H7 (cell line): ENCODE measurements at regions not wholly inside any gene's neighbourhood (a gene's known extent, or its start where the extent isn't known, plus 50 kb on each side); places are given as distances from the start of the nearest gene placed in this dataset.

ENCODE experiments used
- DNase-seq: peaks from one replicate; pipeline ENCODE4 v3.0.0; 2012
- H3K27me3 ChIP-seq: 2 replicates; pipeline ENCODE4 v1.6.0; 2011; ENCODE audit warnings: mild to moderate bottlenecking, low read length; ENCODE audit not compliant: control insufficient read depth, insufficient read depth
- H3K36me3 ChIP-seq: replicated peaks from 2 replicates; pipeline ENCODE4 v1.5.1; 2011; ENCODE audit warnings: low read length; ENCODE audit not compliant: control insufficient read depth, insufficient read depth
- H3K4me3 ChIP-seq: 2 replicates; pipeline ENCODE4 v1.5.1; 2011; ENCODE audit warnings: low read depth, mild to moderate bottlenecking, control low read depth, low read length, moderate library complexity; ENCODE audit not compliant: insufficient read depth

DNA sequence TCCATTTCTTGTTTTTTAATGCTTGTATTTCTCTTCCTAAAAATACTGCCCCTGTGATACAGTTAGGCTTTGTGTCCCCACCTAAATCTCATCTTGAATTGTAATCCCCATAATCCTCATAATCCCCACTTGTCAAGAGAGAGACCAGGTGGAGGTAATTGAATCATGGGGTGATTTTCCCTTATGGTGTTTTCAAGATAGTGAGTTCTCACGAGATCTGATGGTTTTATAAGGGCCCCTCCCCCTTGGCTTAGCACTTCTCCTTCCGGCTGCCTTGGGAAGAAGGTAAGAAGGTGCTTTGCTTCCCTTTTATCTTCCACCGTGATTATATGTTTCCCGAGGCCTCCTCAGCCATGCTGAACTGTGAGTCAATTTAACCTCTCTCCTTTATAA, 227.4 kb downstream of the MAN2A1 start:
- Histone ChIP-seq H3K4me3 (no peak overlapping the region), H3K27me3 (no peaks in the 10 kb centered on the region), H3K36me3 (no peaks in the 10 kb centered on the region)
- no peak for DNase-seq

DNA sequence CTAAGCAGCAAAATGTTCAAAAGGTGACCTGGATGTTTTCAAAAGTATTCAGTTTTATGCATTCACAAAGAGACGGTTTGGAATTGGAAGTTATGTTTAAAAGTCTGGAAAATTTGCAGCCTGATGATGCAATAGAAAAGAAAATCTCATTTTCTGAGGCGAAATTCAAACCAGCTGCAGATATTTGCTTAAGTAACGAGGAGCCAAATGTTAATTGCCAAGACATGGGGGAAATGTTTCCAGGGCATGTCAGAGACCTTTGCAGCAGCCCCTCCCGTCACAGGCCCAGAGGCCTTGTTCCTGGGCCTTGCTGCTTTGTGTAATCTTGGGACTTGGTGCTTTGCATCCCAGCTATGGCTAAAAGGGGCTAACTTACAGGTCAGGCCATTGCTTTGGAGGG, 228.2 kb downstream of the MAN2A1 start:
- Histone ChIP-seq H3K36me3 (no peaks in the 10 kb centered on the region), H3K27me3 (no peaks in the 10 kb centered on the region), H3K4me3 (no peak overlapping the region)
- no peak for DNase-seq

DNA sequence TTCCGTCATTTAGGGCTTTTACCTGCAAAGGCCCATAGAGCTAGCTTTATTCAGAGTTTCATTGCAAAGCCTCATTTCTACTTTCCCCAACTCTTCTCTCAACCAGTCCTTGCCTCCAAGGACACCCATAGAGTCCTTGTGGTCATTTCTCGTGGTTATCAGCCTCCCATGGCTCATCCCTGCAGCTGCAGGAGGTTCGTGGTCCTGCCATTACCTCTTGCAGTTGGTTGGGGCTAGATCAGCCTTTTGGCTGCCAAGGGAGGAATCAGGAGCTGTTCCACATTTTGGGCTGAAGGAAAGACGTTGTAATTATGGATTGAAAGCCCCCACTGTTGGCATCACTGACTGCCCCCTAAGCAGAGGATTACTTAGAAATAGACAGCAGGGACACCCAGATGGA, 231.0 kb downstream of the MAN2A1 start:
- H3K36me3 ChIP-seq = no peaks in the 10 kb centered on the region
- no peak overlapping the region for H3K4me3 ChIP-seq
- no peaks in the 10 kb centered on the region for H3K27me3 ChIP-seq
- no peak for DNase-seq

DNA sequence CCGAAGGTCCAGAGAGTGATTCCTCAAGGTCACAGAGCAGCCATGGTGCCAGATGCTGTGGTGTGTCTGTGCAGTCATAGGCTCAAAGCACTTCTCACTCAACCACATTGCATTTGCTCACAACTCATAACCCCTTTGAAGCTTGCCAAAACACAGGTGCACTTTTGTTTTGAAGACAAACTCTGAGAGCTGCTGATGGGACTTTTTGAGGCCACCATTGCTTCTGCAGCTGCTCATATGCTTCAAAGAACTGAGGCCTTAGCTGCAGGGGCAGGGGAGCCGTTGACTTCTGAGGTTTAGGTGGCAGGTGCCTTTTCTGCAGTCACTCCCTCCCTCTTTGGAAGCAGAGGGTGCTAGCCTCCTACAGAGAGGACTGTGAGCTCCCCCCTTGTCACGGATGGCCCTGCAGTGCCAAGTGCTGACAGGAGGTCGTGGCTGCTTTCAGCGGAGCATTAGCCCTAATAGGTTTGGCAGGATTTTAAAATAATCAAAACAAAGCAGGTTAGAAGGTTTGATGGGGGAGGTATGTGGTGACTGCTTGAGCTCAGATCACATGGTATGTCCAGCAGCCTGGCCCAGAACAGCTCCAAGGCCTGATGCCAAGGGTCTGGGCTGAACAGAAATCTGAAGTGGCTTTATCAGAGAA, 232.1 kb downstream of the MAN2A1 start:
- Histone ChIP-seq H3K4me3 (no peak overlapping the region), H3K27me3 (no peaks in the 10 kb centered on the region)
- DNase-seq = no peak

DNA sequence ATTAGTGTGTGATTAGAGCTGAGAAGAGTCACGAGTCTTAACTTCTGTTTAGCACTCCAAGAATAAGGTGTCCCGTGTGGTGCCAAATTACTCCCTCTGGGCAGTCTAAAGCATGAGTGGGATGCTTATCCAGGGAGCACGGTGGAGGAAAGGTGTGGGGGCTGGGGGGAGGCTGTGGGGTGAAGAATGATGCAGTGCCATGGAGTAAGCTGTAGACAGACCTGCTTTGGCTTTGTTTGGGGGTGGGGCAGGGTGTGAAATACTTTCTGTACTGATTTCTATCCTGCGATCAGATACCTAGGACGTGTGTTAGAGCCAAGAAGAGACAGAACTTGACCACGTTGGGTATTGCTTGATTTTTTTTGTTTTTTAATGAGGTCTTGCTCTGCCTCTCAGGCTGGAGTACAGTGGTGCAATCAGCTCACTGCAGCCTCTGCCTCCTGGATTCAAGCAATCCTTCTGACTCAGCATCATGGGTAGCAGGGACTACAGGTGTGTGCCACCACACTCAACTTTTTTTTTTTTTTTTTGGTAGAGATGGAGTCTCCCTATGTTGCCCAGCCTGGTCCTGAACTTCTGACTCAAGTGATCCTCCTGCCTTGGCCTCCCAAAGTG, 232.8 kb downstream of the MAN2A1 start:
- Histone ChIP-seq H3K4me3 (no peak overlapping the region), H3K36me3 (no peaks in the 10 kb centered on the region), H3K27me3 (no peaks in the 10 kb centered on the region)
- no peak for DNase-seq

More for the DNA sequence above, 232.1 kb downstream of the MAN2A1 start:
- H3K36me3 ChIP-seq = no peaks in the 10 kb centered on the region

DNA sequence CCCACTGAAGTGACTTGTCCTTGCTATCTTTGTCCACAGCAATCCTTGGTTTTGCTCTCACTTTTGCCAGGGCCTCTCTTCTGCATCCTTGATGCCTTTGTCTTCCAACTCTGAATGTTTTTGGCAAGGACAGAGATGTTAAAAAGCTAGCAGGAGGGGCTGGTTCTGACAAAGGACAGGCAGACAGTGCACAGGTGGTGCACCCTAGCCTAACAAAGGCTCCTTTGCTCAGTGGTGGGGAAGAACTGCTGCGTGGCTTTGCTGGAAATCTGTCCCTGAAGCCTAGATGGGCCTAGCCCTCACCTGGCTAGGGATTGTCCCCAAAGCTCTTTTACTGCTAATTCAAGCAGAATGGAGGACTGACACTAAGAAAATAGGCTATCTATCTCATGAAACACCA, 233.5 kb downstream of the MAN2A1 start:
- H3K27me3 ChIP-seq = no peaks in the 10 kb centered on the region
- H3K4me3 ChIP-seq = no peak overlapping the region
- H3K36me3 ChIP-seq = no peaks in the 10 kb centered on the region
- no peak for DNase-seq

DNA sequence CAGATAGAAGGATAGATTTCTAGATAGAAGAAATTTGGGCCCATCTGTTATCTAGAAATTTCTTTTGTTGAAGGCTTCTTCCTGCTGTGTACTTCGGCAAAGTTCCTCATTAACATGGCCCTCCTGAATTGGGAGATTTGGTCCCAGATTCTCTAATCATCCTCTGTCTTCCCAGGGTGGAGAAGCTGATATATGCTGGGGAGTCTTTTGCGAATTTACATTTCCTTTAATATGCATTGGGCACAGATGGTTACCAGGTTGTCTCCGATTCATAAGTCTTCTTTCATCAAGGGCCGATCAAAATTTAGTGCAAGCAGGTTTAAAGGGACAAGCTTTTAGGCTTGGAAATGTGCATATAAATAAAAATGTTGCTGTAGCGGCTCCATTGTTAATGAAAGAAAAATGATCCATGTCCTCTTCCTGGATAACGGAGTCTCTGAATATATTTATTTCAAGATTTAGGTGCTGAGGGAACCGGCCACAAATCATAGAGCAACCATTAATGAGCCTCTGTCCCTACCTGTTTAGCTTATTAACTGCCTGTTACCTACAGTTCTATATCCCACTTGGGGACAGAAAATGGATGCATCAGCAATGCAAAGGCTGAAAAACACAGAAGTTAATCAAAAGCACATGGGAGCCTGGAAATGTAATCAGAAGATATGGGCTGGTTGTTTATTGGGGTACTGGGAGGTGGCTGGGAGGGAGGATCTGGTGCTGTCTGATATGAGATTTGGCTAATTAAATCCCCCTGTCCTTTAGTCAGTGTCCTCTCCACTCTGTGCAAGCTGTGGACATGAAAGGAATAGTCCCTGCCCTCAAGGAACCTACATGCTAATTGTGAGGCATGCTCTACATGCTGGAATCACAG, 234.7 kb downstream of the MAN2A1 start:
- Histone ChIP-seq H3K4me3 (no peak overlapping the region), H3K27me3 (no peaks in the 10 kb centered on the region), H3K36me3 (no peaks in the 10 kb centered on the region)
- DNase-seq = no peak

DNA sequence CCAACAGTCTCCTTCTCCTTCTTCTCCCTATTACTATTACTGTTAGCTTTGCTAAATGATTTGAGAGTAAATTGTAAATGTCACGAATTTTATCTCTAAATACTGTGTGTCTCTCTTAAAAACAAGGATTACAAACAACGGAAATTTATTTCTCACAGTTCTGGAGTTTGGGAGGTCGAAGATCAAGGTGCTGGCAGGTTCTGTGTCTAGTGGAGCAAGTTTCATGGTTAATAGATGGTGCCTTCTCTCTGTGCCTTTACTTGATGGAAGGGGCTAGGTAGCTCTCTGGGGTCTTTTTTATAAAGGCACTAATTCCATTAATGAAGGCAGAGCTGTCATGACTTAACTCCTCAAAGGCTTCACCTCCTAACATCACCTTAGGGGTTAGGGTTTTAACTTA, 237.9 kb downstream of the MAN2A1 start:
- no peak overlapping the region for H3K4me3 ChIP-seq
- DNase-seq = no peak
- no peaks in the 10 kb centered on the region for H3K27me3 ChIP-seq
- no peaks in the 10 kb centered on the region for H3K36me3 ChIP-seq

DNA sequence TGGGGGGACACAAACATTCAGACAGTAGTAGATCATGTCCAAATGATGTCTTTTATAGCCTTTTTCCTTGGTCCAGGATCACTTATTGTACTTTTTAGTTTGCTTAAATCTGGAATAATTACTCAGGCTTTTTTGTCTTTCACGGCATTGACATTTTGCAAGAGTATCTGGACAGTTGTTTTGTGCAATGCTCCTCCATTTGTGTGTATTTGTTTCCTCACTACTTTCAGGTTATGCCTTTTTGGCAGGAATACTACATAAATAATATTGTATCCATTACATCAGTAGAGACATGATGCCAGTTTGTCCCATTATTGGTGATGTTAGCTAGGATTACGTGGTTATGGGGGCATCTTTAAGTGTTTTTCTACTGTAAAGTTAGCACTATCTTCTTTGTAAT, 238.3 kb downstream of the MAN2A1 start:
- no peaks in the 10 kb centered on the region for H3K27me3 ChIP-seq
- no peak for DNase-seq
- no peak overlapping the region for H3K4me3 ChIP-seq
- no peaks in the 10 kb centered on the region for H3K36me3 ChIP-seq

DNA sequence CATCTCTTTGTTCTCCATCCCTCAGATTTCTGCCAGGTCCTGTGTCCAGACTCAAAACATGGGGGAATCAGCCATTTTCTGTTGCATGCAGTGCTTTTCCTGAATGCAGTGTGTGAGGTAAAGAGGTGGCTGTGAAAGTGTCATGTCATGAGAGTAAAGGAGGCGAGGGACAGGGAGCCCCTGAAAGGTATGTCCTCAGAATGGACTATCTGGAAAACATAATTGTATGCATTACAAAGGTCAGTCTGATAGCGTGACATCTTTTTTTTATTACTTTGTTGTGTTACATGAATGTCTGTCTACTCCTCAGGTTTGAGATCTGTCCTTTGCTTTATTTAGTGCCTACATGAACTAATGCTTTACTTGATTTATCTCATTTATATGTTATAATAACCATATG, 239.1 kb downstream of the MAN2A1 start:
- no peak for DNase-seq
- no peak overlapping the region for H3K4me3 ChIP-seq
- no peaks in the 10 kb centered on the region for H3K27me3 ChIP-seq
- H3K36me3 ChIP-seq = no peaks in the 10 kb centered on the region

DNA sequence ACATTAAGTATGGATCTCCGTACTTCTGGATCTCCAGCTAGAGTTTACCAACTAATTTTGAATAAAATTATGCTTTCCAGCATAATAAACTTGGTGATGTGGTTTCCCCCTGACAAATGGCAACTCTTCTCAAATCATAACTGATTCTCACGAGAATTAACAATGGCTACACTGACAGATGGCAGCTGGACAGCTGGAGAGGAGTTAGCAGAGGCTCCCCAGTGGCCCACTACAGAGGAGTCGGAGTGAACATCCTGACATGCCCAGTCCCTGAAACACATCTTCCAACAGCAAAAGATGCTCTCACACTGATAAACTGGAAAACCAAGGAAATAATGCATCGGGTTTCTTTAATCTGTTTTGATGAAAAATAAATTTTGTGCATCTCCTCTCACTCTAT, 239.6 kb downstream of the MAN2A1 start:
- no peak for DNase-seq
- Histone ChIP-seq H3K36me3 (no peaks in the 10 kb centered on the region), H3K4me3 (no peak overlapping the region), H3K27me3 (no peaks in the 10 kb centered on the region)

DNA sequence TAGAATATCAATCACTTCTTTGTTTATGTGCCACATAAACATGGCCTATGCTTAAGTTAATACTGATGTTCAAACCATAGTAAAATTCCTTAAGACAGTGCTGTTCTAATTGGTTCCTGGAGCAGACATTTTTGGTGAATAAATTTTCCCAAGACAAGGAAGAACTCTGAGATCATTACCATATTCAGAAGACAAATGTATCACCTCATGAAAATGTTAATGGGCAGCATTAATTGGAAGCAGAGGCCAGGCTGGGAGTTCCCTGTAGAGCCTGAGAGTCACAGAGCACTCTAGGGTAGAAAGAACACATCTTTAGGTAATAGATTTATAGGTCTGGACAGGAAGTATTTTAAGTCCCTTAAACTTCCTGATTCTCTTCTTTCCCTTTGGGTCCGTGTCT, 240.2 kb downstream of the MAN2A1 start:
- no peaks in the 10 kb centered on the region for H3K27me3 ChIP-seq
- DNase-seq = no peak
- no peak overlapping the region for H3K4me3 ChIP-seq
- H3K36me3 ChIP-seq = no peaks in the 10 kb centered on the region

DNA sequence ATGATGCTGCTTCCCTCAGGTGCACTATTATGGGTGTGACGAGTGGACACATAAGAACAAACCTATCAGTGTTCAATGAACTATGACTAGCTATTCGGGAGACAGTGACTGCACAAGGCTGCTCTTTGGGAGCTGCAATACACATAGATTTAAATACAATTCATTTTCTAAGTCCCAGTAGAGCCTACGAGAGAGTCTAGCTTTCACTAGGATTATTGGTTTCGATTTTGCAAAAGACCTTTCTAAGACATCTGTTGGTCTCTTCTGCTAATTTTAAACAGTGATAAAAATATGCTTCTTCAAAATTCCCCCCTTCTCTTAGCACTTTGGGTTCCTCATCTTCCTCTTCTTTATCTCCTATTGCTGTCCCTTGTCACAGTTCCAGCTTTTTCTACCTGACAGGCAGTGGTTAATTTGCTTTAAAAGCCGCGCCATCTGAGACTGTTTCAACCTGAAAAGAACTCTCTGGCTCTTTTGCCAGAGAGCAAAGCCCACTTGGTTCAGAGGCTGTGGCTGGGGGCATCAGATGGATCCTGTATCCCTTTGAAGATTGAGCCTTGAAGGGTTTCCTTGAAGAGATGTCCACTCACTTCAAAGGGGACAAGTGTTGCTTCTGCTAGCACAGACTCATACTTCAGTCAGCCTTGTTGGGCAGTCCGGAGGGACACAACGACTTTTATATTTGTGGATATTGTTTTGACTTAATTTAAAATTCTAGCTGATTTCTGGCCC, 241.5 kb downstream of the MAN2A1 start:
- Histone ChIP-seq H3K27me3 (no peaks in the 10 kb centered on the region), H3K4me3 (no peak overlapping the region), H3K36me3 (no peaks in the 10 kb centered on the region)
- no peak for DNase-seq

DNA sequence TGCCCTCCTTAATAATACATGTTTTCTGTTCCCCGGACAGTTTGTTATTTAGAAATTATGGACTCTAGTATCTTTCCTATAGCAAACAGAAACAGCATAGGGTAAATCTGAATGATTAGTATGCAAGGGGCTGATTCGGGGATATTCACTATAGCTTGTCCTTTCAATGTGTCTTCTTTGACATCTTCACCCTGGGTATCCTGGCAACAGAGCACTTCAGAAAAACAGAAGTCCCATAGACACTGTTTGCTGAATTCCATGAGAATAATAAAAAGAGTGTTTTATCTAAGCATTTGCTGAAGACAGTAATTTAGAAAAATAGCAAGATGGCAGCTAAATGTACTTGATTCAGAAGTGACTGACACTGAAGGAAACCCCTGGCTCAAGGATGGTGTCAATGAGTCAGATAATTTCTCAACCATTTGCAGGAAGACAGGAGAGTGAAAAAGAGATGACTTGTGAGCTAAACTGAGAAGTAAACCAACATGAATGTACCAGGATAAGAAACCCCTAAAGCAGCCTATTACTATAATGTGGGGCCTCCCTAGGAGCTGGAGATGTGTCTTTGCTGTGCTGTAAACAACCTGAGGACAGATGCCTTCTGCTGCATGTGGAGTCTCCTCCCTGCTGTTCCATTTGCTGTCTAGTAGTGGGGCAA, 246.2 kb downstream of the MAN2A1 start:
- Histone ChIP-seq H3K4me3 (no peak overlapping the region), H3K27me3 (no peaks in the 10 kb centered on the region), H3K36me3 (no peaks in the 10 kb centered on the region)
- no peak for DNase-seq
